ENCODE measurements at regions not wholly inside any gene's neighbourhood (a gene's known extent, or its start where the extent isn't known, plus 50 kb on each side); places are given as distances from the start of the nearest gene placed in this dataset.

DNA sequence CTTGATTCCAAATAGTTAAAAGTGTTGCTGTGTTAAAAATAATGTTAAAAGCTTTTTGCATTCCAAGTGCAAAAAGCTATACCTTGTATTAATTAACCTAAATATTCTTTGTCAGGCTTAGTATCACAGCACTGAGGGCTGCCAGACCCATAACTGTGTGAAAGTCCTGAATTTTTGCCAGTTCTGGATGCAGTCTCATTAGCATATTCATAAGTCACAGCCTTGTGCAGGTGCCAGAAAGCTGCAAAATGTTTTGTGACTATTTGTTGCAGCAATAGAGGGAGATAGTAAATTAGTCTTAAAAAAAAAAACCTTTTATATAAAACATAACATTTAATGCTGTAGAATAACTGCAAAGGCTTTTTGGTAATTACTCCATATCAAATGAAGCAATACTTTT is 56.6 kb downstream of the SLITRK1 start:
- Histone ChIP-seq H3K27ac (ENCODE audit: low read length) (no peak overlapping the region), H3K9ac (ENCODE audit: low read length in 2 of 2) (no peak overlapping the region), H3K36me3 (ENCODE audit: control insufficient read depth in 2 of 2, insufficient read depth in 2 of 2, low read length in 2 of 2) (no peaks in the 10 kb centered on the region), H3K27me3 (ENCODE audit: control insufficient read depth in 1 of 2, insufficient read depth in 2 of 2, low read length in 2 of 2) (no peaks in the 10 kb centered on the region), H3K4me3 (ENCODE audit: low read length in 2 of 2) (no peak overlapping the region), H3K4me1 (ENCODE audit: control insufficient read depth, insufficient read depth, low read length) (no peaks in the 10 kb centered on the region), H3K9me3 (ENCODE audit: control insufficient read depth in 2 of 2, low read length in 2 of 2) (no peaks in the 10 kb centered on the region)

GRCh38 chr13:83824560-83824959 is 57.7 kb downstream of the SLITRK1 start:
- no peak overlapping the region for H3K27ac ChIP-seq (ENCODE audit: low read length)
- no peaks in the 10 kb centered on the region for H3K4me1 ChIP-seq (ENCODE audit: control insufficient read depth, insufficient read depth, low read length)
- H3K9me3 ChIP-seq (ENCODE audit: control insufficient read depth in 2 of 2, low read length in 2 of 2): no peaks in the 10 kb centered on the region
- no peaks in the 10 kb centered on the region for H3K27me3 ChIP-seq (ENCODE audit: control insufficient read depth in 1 of 2, insufficient read depth in 2 of 2, low read length in 2 of 2)
- H3K9ac ChIP-seq (ENCODE audit: low read length in 2 of 2): no peak overlapping the region
- no peak overlapping the region for H3K4me3 ChIP-seq (ENCODE audit: low read length in 2 of 2)
- no peaks in the 10 kb centered on the region for H3K36me3 ChIP-seq (ENCODE audit: control insufficient read depth in 2 of 2, insufficient read depth in 2 of 2, low read length in 2 of 2)

- Histone ChIP-seq H3K9me3 (ENCODE audit: control insufficient read depth in 2 of 2, low read length in 2 of 2) (no peaks in the 10 kb centered on the region), H3K4me3 (ENCODE audit: low read length in 2 of 2) (no peak overlapping the region), H3K4me1 (ENCODE audit: control insufficient read depth, insufficient read depth, low read length) (no peaks in the 10 kb centered on the region), H3K36me3 (ENCODE audit: control insufficient read depth in 2 of 2, insufficient read depth in 2 of 2, low read length in 2 of 2) (no peaks in the 10 kb centered on the region), H3K27ac (ENCODE audit: low read length) (no peak overlapping the region), H3K27me3 (ENCODE audit: control insufficient read depth in 1 of 2, insufficient read depth in 2 of 2, low read length in 2 of 2) (no peaks in the 10 kb centered on the region), H3K9ac (ENCODE audit: low read length in 2 of 2) (no peak overlapping the region)
Observed at GRCh38 chr13:83824120-83824519, 58.2 kb downstream of the SLITRK1 start.

- Histone ChIP-seq H3K36me3 (ENCODE audit: control insufficient read depth in 2 of 2, insufficient read depth in 2 of 2, low read length in 2 of 2) (no peaks in the 10 kb centered on the region), H3K4me1 (ENCODE audit: control insufficient read depth, insufficient read depth, low read length) (no peaks in the 10 kb centered on the region), H3K27me3 (ENCODE audit: control insufficient read depth in 1 of 2, insufficient read depth in 2 of 2, low read length in 2 of 2) (no peaks in the 10 kb centered on the region), H3K9me3 (ENCODE audit: control insufficient read depth in 2 of 2, low read length in 2 of 2) (no peaks in the 10 kb centered on the region), H3K9ac (ENCODE audit: low read length in 2 of 2) (no peak overlapping the region), H3K27ac (ENCODE audit: low read length) (no peak overlapping the region), H3K4me3 (ENCODE audit: low read length in 2 of 2) (no peak overlapping the region)
Observed at GRCh38 chr13:83819611-83820010, 62.7 kb downstream of the SLITRK1 start.

DNA sequence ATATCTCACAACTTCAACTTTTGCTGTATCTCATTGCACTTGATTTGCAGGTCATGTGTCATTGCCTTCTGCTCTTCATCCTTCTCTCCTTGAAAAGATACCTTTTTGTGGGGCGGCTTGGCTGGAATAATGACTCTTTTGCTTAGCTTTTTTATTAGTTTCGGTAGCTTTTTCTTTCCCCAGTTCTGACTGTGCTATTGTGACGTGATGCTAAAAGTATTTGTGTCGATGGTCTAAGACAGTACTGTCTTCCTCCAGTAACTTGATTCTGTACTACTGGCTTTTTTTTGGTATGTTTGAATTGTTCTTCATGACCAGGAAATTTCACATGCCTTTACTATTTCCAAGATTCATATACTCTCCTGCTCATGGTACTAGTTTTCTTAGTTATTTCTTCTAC is 63.1 kb downstream of the SLITRK1 start:
- H3K9ac ChIP-seq (ENCODE audit: low read length in 2 of 2): no peak overlapping the region
- no peaks in the 10 kb centered on the region for H3K9me3 ChIP-seq (ENCODE audit: control insufficient read depth in 2 of 2, low read length in 2 of 2)
- no peak overlapping the region for H3K4me3 ChIP-seq (ENCODE audit: low read length in 2 of 2)
- no peaks in the 10 kb centered on the region for H3K27me3 ChIP-seq (ENCODE audit: control insufficient read depth in 1 of 2, insufficient read depth in 2 of 2, low read length in 2 of 2)
- no peak overlapping the region for H3K27ac ChIP-seq (ENCODE audit: low read length)
- H3K36me3 ChIP-seq (ENCODE audit: control insufficient read depth in 2 of 2, insufficient read depth in 2 of 2, low read length in 2 of 2): no peaks in the 10 kb centered on the region
- H3K4me1 ChIP-seq (ENCODE audit: control insufficient read depth, insufficient read depth, low read length): no peaks in the 10 kb centered on the region

- no peaks in the 10 kb centered on the region for H3K27me3 ChIP-seq (ENCODE audit: control insufficient read depth in 1 of 2, insufficient read depth in 2 of 2, low read length in 2 of 2)
- H3K9me3 ChIP-seq (ENCODE audit: control insufficient read depth in 2 of 2, low read length in 2 of 2): no peaks in the 10 kb centered on the region
- no peaks in the 10 kb centered on the region for H3K4me1 ChIP-seq (ENCODE audit: control insufficient read depth, insufficient read depth, low read length)
- no peaks in the 10 kb centered on the region for H3K36me3 ChIP-seq (ENCODE audit: control insufficient read depth in 2 of 2, insufficient read depth in 2 of 2, low read length in 2 of 2)
- no peak overlapping the region for H3K9ac ChIP-seq (ENCODE audit: low read length in 2 of 2)
- no peak overlapping the region for H3K4me3 ChIP-seq (ENCODE audit: low read length in 2 of 2)
- no peak overlapping the region for H3K27ac ChIP-seq (ENCODE audit: low read length)
Observed at GRCh38 chr13:83816081-83816480, 66.2 kb downstream of the SLITRK1 start.

- Histone ChIP-seq H3K36me3 (ENCODE audit: control insufficient read depth in 2 of 2, insufficient read depth in 2 of 2, low read length in 2 of 2) (no peaks in the 10 kb centered on the region), H3K9ac (ENCODE audit: low read length in 2 of 2) (no peak overlapping the region), H3K27me3 (ENCODE audit: control insufficient read depth in 1 of 2, insufficient read depth in 2 of 2, low read length in 2 of 2) (no peaks in the 10 kb centered on the region), H3K4me1 (ENCODE audit: control insufficient read depth, insufficient read depth, low read length) (no peaks in the 10 kb centered on the region), H3K27ac (ENCODE audit: low read length) (no peak overlapping the region), H3K9me3 (ENCODE audit: control insufficient read depth in 2 of 2, low read length in 2 of 2) (no peaks in the 10 kb centered on the region), H3K4me3 (ENCODE audit: low read length in 2 of 2) (no peak overlapping the region)
Observed at GRCh38 chr13:83815598-83815997, 66.7 kb downstream of the SLITRK1 start.

DNA sequence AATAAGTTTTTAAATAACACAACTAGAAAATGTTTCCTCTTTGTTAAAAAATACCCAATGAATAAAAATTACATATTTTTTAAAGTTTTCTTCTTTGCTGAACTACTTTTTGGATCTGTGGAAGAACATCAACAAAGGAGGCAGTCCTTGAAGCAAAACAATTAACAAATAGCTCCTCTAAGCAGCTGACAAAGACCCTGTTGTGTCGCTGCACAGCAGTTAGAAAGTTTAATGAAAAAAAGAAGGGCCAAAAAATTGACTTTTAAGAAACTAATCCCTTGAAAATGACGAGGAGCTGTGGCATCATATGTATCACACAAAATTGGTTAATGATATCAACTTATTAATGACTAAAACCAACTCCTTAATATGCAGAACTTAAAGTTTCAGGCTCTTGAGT is 72.1 kb downstream of the SLITRK1 start:
- H3K4me1 ChIP-seq (ENCODE audit: control insufficient read depth, insufficient read depth, low read length): no peaks in the 10 kb centered on the region
- no peaks in the 10 kb centered on the region for H3K36me3 ChIP-seq (ENCODE audit: control insufficient read depth in 2 of 2, insufficient read depth in 2 of 2, low read length in 2 of 2)
- no peak overlapping the region for H3K27ac ChIP-seq (ENCODE audit: low read length)
- H3K4me3 ChIP-seq (ENCODE audit: low read length in 2 of 2): no peak overlapping the region
- H3K9ac ChIP-seq (ENCODE audit: low read length in 2 of 2): no peak overlapping the region
- no peaks in the 10 kb centered on the region for H3K27me3 ChIP-seq (ENCODE audit: control insufficient read depth in 1 of 2, insufficient read depth in 2 of 2, low read length in 2 of 2)
- no peaks in the 10 kb centered on the region for H3K9me3 ChIP-seq (ENCODE audit: control insufficient read depth in 2 of 2, low read length in 2 of 2)

- H3K27ac ChIP-seq (ENCODE audit: low read length): no peak overlapping the region
Observed at GRCh38 chr13:83804356-83804962, 77.8 kb downstream of the SLITRK1 start.

GRCh38 chr13:83798731-83799130 is 83.5 kb downstream of the SLITRK1 start:
- H3K27me3 ChIP-seq (ENCODE audit: control insufficient read depth in 1 of 2, insufficient read depth in 2 of 2, low read length in 2 of 2): no peaks in the 10 kb centered on the region
- no peak overlapping the region for H3K27ac ChIP-seq (ENCODE audit: low read length)

More at GRCh38 chr13:83804356-83804962, 77.8 kb downstream of the SLITRK1 start:
- H3K36me3 ChIP-seq (ENCODE audit: control insufficient read depth in 2 of 2, insufficient read depth in 2 of 2, low read length in 2 of 2): no peaks in the 10 kb centered on the region
- no peak overlapping the region for H3K4me3 ChIP-seq (ENCODE audit: low read length in 2 of 2)
- H3K9me3 ChIP-seq (ENCODE audit: control insufficient read depth in 2 of 2, low read length in 2 of 2): no peaks in the 10 kb centered on the region
- no peaks in the 10 kb centered on the region for H3K4me1 ChIP-seq (ENCODE audit: control insufficient read depth, insufficient read depth, low read length)
- no peaks in the 10 kb centered on the region for H3K27me3 ChIP-seq (ENCODE audit: control insufficient read depth in 1 of 2, insufficient read depth in 2 of 2, low read length in 2 of 2)
- no peak overlapping the region for H3K9ac ChIP-seq (ENCODE audit: low read length in 2 of 2)

GRCh38 chr13:83796364-83796763 is 85.9 kb downstream of the SLITRK1 start:
- Histone ChIP-seq H3K9ac (ENCODE audit: low read length in 2 of 2) (no peak overlapping the region), H3K36me3 (ENCODE audit: control insufficient read depth in 2 of 2, insufficient read depth in 2 of 2, low read length in 2 of 2) (no peaks in the 10 kb centered on the region), H3K9me3 (ENCODE audit: control insufficient read depth in 2 of 2, low read length in 2 of 2) (peaks cover 0 to 4% of the 10 kb centered on the region in 2 donors), H3K27ac (ENCODE audit: low read length) (no peak overlapping the region), H3K27me3 (ENCODE audit: control insufficient read depth in 1 of 2, insufficient read depth in 2 of 2, low read length in 2 of 2) (no peaks in the 10 kb centered on the region), H3K4me1 (ENCODE audit: control insufficient read depth, insufficient read depth, low read length) (no peaks in the 10 kb centered on the region), H3K4me3 (ENCODE audit: low read length in 2 of 2) (no peak overlapping the region)

More at GRCh38 chr13:83798731-83799130, 83.5 kb downstream of the SLITRK1 start:
- Histone ChIP-seq H3K9me3 (ENCODE audit: control insufficient read depth in 2 of 2, low read length in 2 of 2) (peaks cover 0 to 4% of the 10 kb centered on the region in 2 donors), H3K9ac (ENCODE audit: low read length in 2 of 2) (no peak overlapping the region), H3K4me1 (ENCODE audit: control insufficient read depth, insufficient read depth, low read length) (no peaks in the 10 kb centered on the region), H3K36me3 (ENCODE audit: control insufficient read depth in 2 of 2, insufficient read depth in 2 of 2, low read length in 2 of 2) (no peaks in the 10 kb centered on the region), H3K4me3 (ENCODE audit: low read length in 2 of 2) (no peak overlapping the region)

All from stomach smooth muscle (tissue), 2 donors.